HCT116 (cell line): ENCODE measurements at regions not wholly inside any gene's neighbourhood (a gene's known extent, or its start where the extent isn't known, plus 50 kb on each side); places are given as distances from the start of the nearest gene placed in this dataset.

Experiments
- ATAC-seq: fragments of 200-7000 bp; cut with Tn5 transposase; 2 replicates; pipeline ENCODE4 v1.9.1; 2020; ENCODE audit warnings: mild to moderate bottlenecking, moderate library complexity
- BruUV-seq: library from RNA; stranded (reverse); fragments of 400-500 nt; replicated peaks from 2 replicates; lab custom pipeline; 2021; lab: Mats Ljungman, UMichigan
- CTCF ChIA-PET: fragments of 300-600 bp; sonication (Branson Sonifier 250); formaldehyde crosslinking; loops from one replicate; lab custom pipeline; 2021; ENCODE audit warnings: antibody characterized with exemption; lab: Charles Lee
- POLR2A ChIA-PET: fragments of 300-600, 350-600 bp; sonication (Branson Sonifier 250); formaldehyde crosslinking; loops from one replicate; lab custom pipeline; 2021; ENCODE audit warnings: antibody characterized with exemption; lab: Charles Lee
- RAD21 ChIA-PET, 2 experiments: fragments of 300-600 bp; sonication (Branson Sonifier 250); formaldehyde crosslinking; loops; one replicate each; lab custom pipeline; 2023; ENCODE audit warnings: low total read pairs in 2 of 2; ENCODE audit not compliant: uncharacterized antibody in 2 of 2, unreplicated experiment in 2 of 2, low non-redundant PET in 1 of 2; lab: Charles Lee
- DNase-seq: peaks from one replicate; pipeline ENCODE4 v3.0.0-alpha.2; 2010; ENCODE audit warnings: low read depth, low spot score
- H2AFZ ChIP-seq: fragments of 200-600 bp; shearing (Covaris generic), sonication (generic); 2 replicates; pipeline ENCODE4 v1.6.1; 2017; ENCODE audit warnings: low read depth, mixed run types, mixed read lengths, antibody characterized with exemption, low read length; ENCODE audit not compliant: poor library complexity, severe bottlenecking
- H3K27ac ChIP-seq: 2 replicates; pipeline ENCODE4 v1.5.1; 2012; ENCODE audit warnings: low read depth, low read length
- H3K27me3 ChIP-seq: fragments of 200-600 bp; sonication (generic); 2 replicates; pipeline ENCODE4 v1.6.1; 2016; ENCODE audit warnings: mixed run types, low read length, mixed read lengths; ENCODE audit not compliant: insufficient read depth
- H3K36me3 ChIP-seq, 2 experiments: fragments of 200-500 bp in 1 of 2; fragments of 200-600 bp in 1 of 2; sonication (Bioruptor generic) in 1 of 2; sonication (generic) in 1 of 2; 2 replicates each; pipeline versions ENCODE4 v1.5.1 to v1.6.1; 2014 to 2016; ENCODE audit warnings: low read length in 2 of 2, inconsistent platforms in 1 of 2, mixed read lengths in 1 of 2, mixed run types in 1 of 2; ENCODE audit not compliant: insufficient read depth in 2 of 2, control insufficient read depth in 1 of 2
- H3K4me1 ChIP-seq, 2 experiments: fragments of 200-600 bp in 1 of 2; sonication (generic) in 1 of 2; 2 replicates each; pipeline versions ENCODE4 v1.5.1 to v1.6.1; 2012 to 2017; ENCODE audit warnings: low read length in 2 of 2, inconsistent platforms in 1 of 2, mild to moderate bottlenecking in 1 of 2, mixed read lengths in 1 of 2, mixed run types in 1 of 2, moderate library complexity in 1 of 2; ENCODE audit not compliant: insufficient read depth in 2 of 2, control insufficient read depth in 1 of 2
- H3K4me2 ChIP-seq: fragments of 200-600 bp; sonication (generic); 2 replicates; pipeline ENCODE4 v1.6.1; 2017; ENCODE audit warnings: mixed run types, low read length, mixed read lengths
- H3K4me3 ChIP-seq, 2 experiments: fragments of 200-600 bp in 1 of 2; sonication (generic) in 1 of 2; replicated peaks in 1 of 2; 2 replicates each; pipeline ENCODE4 v1.5.1; 2011 to 2016; ENCODE audit warnings: low read length in 2 of 2, control low read depth in 1 of 2, low read depth in 1 of 2, mild to moderate bottlenecking in 1 of 2, mixed read lengths in 1 of 2, mixed run types in 1 of 2
- H3K79me2 ChIP-seq: fragments of 200-600 bp; sonication (generic); 2 replicates; pipeline ENCODE4 v1.6.1; 2017; ENCODE audit warnings: mild to moderate bottlenecking, mixed run types, low read length, moderate library complexity, mixed read lengths; ENCODE audit not compliant: insufficient read depth
- H3K9ac ChIP-seq: fragments of 200-600 bp; sonication (generic); 2 replicates; pipeline ENCODE4 v1.6.1; 2016; ENCODE audit warnings: low read length, mixed read lengths
- H3K9me2 ChIP-seq: fragments of 200-600 bp; sonication (generic), shearing (Covaris generic); 2 replicates; pipeline ENCODE4 v1.6.1; 2017; ENCODE audit warnings: mixed run types, mild to moderate bottlenecking, moderate library complexity; ENCODE audit not compliant: insufficient read depth
- H3K9me3 ChIP-seq, 2 experiments: fragments of 200-500 bp in 1 of 2; fragments of 200-600 bp in 1 of 2; sonication (Bioruptor generic) in 1 of 2; sonication (generic) in 1 of 2; 2 replicates each; pipeline ENCODE4 v1.6.1; 2014 to 2017; ENCODE audit warnings: low read length in 2 of 2, mixed read lengths in 2 of 2, inconsistent platforms in 1 of 2, low read depth in 1 of 2, mild to moderate bottlenecking in 1 of 2, mixed run types in 1 of 2, moderate library complexity in 1 of 2; ENCODE audit not compliant: control insufficient read depth in 1 of 2, insufficient read depth in 1 of 2
- H4K20me1 ChIP-seq: fragments of 200-600 bp; sonication (generic), shearing (Covaris generic); 2 replicates; pipeline ENCODE4 v1.6.1; 2017; ENCODE audit warnings: mixed run types, mild to moderate bottlenecking, moderate library complexity; ENCODE audit not compliant: insufficient read depth
- CEBPB ChIP-seq: IDR thresholded peaks from 2 replicates; pipeline ENCODE4 v1.6.1; 2012; ENCODE audit warnings: low read depth
- ELF1 ChIP-seq: IDR thresholded peaks from 2 replicates; pipeline ENCODE4 v1.6.1; 2012; ENCODE audit warnings: low read depth, borderline replicate concordance
- EZH2 ChIP-seq: fragments of 200-600 bp; sonication (generic); IDR thresholded peaks from 2 replicates; pipeline ENCODE4 v1.6.1; 2017; ENCODE audit warnings: antibody characterized with exemption, mixed run types
- POLR2AphosphoS5 ChIP-seq: IDR thresholded peaks from 2 replicates; pipeline ENCODE4 v1.6.1; 2011; ENCODE audit warnings: mild to moderate bottlenecking, low read depth, low read length, moderate library complexity
- RAD21 ChIP-seq: IDR thresholded peaks from 2 replicates; pipeline ENCODE4 v1.6.1; 2012; ENCODE audit warnings: low read depth, mild to moderate bottlenecking
- SIN3A ChIP-seq: IDR thresholded peaks from 2 replicates; pipeline ENCODE4 v1.6.1; 2012; ENCODE audit warnings: low read depth
- intact Hi-C: fragments of 100-400 bp; cut with micrococcal nuclease; formaldehyde crosslinking; loops from 2 replicates; pipeline ENCODE4 v1.10.0; 2022
- TF ChIP-seq, protein P1 (sequence below), 3 experiments: fragments of 200-600 bp in 1 of 3; sonication (generic) in 1 of 3; IDR thresholded peaks in 2 of 3; conservative IDR thresholded peaks in 1 of 3; 2 replicates each; pipeline ENCODE4 v1.5.1; 2012 to 2017; ENCODE audit warnings: low read depth in 2 of 3, low read length in 2 of 3, antibody characterized with exemption in 1 of 3, borderline replicate concordance in 1 of 3, control low read depth in 1 of 3, mild to moderate bottlenecking in 1 of 3, mixed read lengths in 1 of 3, mixed run types in 1 of 3, moderate library complexity in 1 of 3; ENCODE audit not compliant: insufficient read depth in 1 of 3
- TF ChIP-seq, protein P2 (sequence below): IDR thresholded peaks from 2 replicates; pipeline ENCODE4 v1.6.1; 2012; ENCODE audit warnings: low read depth
- TF ChIP-seq, protein P3 (sequence below): IDR thresholded peaks from 2 replicates; pipeline ENCODE4 v1.6.1; 2012

DNA sequence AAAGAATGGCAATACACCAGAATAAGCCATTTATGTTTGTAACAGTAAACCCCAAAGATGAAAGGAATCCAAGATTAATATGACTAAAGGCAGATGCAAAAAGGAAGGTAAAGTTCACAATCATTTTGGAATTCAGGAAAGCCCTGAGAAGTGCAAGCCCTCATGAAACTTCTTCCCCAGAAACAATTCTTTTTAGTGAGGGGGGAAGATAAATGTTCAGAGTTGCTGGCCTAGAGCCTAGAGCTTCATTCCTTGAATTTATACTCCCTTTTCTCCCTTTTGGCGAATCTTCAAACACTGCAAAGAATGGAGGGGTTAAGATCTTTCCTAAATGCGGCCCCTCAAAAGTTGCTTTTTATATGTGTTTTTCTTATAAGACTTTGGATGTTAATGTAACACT is 368.8 kb downstream of the MEIS1 start:
- POLR2A ChIA-PET: no interaction called here

More for the DNA sequence above, 368.8 kb downstream of the MEIS1 start:
- Histone ChIP-seq H3K79me2 (no peaks in the 10 kb centered on the region), H3K36me3 (no peaks in the 10 kb centered on the region), H3K27me3 (0 out of 2 replicates have a peak, but pooled peaks cover 3% of the 10 kb centered on the region), H3K9ac (no peak overlapping the region), H3K4me1 (no peaks in the 10 kb centered on the region), H4K20me1 (no peaks in the 10 kb centered on the region), H3K27ac (no peak overlapping the region), H3K9me2 (no peaks in the 10 kb centered on the region), H3K4me3 (no peak overlapping the region), H2AFZ (no peak overlapping the region), H3K9me3 (no peaks in the 10 kb centered on the region; a peak in 2 of 4 replicates), H3K4me2 (no peak overlapping the region)
- TF ChIP-seq POLR2AphosphoS5: no peak
- TF ChIP-seq EZH2: no peak
- no peak for TF ChIP-seq SIN3A
- TF ChIP-seq, protein P1, sequence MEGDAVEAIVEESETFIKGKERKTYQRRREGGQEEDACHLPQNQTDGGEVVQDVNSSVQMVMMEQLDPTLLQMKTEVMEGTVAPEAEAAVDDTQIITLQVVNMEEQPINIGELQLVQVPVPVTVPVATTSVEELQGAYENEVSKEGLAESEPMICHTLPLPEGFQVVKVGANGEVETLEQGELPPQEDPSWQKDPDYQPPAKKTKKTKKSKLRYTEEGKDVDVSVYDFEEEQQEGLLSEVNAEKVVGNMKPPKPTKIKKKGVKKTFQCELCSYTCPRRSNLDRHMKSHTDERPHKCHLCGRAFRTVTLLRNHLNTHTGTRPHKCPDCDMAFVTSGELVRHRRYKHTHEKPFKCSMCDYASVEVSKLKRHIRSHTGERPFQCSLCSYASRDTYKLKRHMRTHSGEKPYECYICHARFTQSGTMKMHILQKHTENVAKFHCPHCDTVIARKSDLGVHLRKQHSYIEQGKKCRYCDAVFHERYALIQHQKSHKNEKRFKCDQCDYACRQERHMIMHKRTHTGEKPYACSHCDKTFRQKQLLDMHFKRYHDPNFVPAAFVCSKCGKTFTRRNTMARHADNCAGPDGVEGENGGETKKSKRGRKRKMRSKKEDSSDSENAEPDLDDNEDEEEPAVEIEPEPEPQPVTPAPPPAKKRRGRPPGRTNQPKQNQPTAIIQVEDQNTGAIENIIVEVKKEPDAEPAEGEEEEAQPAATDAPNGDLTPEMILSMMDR (IDR thresholded peaks at IDR 0.05 in 2 of 3, conservative IDR thresholded peaks at IDR 0.05 in 1 of 3; ENCODE audit: borderline replicate concordance in 1 of 3, insufficient read depth in 1 of 3, low read depth in 2 of 3, low read length in 2 of 3): no peak
- TF ChIP-seq, protein P2, sequence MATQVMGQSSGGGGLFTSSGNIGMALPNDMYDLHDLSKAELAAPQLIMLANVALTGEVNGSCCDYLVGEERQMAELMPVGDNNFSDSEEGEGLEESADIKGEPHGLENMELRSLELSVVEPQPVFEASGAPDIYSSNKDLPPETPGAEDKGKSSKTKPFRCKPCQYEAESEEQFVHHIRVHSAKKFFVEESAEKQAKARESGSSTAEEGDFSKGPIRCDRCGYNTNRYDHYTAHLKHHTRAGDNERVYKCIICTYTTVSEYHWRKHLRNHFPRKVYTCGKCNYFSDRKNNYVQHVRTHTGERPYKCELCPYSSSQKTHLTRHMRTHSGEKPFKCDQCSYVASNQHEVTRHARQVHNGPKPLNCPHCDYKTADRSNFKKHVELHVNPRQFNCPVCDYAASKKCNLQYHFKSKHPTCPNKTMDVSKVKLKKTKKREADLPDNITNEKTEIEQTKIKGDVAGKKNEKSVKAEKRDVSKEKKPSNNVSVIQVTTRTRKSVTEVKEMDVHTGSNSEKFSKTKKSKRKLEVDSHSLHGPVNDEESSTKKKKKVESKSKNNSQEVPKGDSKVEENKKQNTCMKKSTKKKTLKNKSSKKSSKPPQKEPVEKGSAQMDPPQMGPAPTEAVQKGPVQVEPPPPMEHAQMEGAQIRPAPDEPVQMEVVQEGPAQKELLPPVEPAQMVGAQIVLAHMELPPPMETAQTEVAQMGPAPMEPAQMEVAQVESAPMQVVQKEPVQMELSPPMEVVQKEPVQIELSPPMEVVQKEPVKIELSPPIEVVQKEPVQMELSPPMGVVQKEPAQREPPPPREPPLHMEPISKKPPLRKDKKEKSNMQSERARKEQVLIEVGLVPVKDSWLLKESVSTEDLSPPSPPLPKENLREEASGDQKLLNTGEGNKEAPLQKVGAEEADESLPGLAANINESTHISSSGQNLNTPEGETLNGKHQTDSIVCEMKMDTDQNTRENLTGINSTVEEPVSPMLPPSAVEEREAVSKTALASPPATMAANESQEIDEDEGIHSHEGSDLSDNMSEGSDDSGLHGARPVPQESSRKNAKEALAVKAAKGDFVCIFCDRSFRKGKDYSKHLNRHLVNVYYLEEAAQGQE: no peak
- TF ChIP-seq RAD21: no peak
- TF ChIP-seq ELF1: no peak
- TF ChIP-seq, protein P3, sequence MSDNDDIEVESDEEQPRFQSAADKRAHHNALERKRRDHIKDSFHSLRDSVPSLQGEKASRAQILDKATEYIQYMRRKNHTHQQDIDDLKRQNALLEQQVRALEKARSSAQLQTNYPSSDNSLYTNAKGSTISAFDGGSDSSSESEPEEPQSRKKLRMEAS: no peak
- no peak for TF ChIP-seq CEBPB
- intact Hi-C loops: no loop called here
- no TSS peak for BruUV-seq
- no peak for ATAC-seq
- RAD21 ChIA-PET: no interaction called here
- no peak for DNase-seq
- CTCF ChIA-PET: no interaction called here
